ENCODE measurements at regions not wholly inside any gene's neighbourhood (a gene's known extent, or its start where the extent isn't known, plus 50 kb on each side); places are given as distances from the start of the nearest gene placed in this dataset.

DNA sequence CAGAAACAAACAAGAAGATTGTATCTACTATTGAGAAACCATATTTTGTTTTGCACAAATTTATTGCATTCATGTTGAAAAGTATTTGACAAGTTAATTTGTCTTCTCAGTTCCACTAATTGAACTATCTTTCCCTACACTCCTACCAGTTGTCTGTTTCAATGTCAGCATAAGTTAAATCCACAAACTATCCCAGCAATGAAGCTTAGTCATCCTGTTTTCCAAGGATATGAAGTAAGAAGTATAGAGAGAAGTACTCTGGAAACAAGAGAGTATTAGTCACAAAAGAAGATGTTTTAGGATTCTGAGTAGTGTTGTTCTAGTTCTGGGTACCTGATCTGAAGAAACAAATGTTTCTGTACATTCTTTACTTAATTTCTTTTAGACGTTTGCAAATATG lies 261.6 kb upstream of the ZNF804A start:
- TF ChIP-seq GATA2 (CRISPR knock-in tag; IDR thresholded peaks at IDR 0.05) (no peak), MAX (IDR thresholded peaks at IDR 0.05; ENCODE audit: low read depth) (no peak), FOSL2 (IDR thresholded peaks at IDR 0.05; ENCODE audit: borderline replicate concordance, low read depth) (peak; percentile 37; the same call in 1 of the 2 replicates), SIN3A (IDR thresholded peaks at IDR 0.05; ENCODE audit: borderline replicate concordance, low read depth, low read length) (no peak), PBX3 (IDR thresholded peaks at IDR 0.05) (peak; percentile 53; the same call in 1 of the 2 replicates), TCF12 (IDR thresholded peaks at IDR 0.05) (peak; percentile 26; the same call in 1 of the 2 replicates), JUND (IDR thresholded peaks at IDR 0.05) (peak; percentile 38; the same call in 1 of the 2 replicates), RAD21 (IDR thresholded peaks at IDR 0.05; ENCODE audit: low read length) (no peak)
- TF ChIP-seq, protein P1, sequence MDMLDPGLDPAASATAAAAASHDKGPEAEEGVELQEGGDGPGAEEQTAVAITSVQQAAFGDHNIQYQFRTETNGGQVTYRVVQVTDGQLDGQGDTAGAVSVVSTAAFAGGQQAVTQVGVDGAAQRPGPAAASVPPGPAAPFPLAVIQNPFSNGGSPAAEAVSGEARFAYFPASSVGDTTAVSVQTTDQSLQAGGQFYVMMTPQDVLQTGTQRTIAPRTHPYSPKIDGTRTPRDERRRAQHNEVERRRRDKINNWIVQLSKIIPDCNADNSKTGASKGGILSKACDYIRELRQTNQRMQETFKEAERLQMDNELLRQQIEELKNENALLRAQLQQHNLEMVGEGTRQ (IDR thresholded peaks at IDR 0.05; ENCODE audit: borderline replicate concordance, low read depth, low read length), result no peak
- TF ChIP-seq, protein P2, sequence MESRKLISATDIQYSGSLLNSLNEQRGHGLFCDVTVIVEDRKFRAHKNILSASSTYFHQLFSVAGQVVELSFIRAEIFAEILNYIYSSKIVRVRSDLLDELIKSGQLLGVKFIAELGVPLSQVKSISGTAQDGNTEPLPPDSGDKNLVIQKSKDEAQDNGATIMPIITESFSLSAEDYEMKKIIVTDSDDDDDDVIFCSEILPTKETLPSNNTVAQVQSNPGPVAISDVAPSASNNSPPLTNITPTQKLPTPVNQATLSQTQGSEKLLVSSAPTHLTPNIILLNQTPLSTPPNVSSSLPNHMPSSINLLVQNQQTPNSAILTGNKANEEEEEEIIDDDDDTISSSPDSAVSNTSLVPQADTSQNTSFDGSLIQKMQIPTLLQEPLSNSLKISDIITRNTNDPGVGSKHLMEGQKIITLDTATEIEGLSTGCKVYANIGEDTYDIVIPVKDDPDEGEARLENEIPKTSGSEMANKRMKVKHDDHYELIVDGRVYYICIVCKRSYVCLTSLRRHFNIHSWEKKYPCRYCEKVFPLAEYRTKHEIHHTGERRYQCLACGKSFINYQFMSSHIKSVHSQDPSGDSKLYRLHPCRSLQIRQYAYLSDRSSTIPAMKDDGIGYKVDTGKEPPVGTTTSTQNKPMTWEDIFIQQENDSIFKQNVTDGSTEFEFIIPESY (IDR thresholded peaks at IDR 0.05; ENCODE audit: borderline replicate concordance, low read depth), result no peak
- Histone ChIP-seq H4K20me1 (ENCODE audit: insufficient read depth) (no peaks in the 10 kb centered on the region), H3K4me1 (ENCODE audit: control insufficient read depth in 1 of 2, insufficient read depth in 2 of 2, low read depth in 1 of 2, low read length in 1 of 2) (peaks cover 0 to 5% of the 10 kb centered on the region in 2 experiments; a peak in 2 of 4 replicates), H3K9ac (no peak overlapping the region), H3K36me3 (replicated peaks in 1 of 2; ENCODE audit: control insufficient read depth in 1 of 2, insufficient read depth in 2 of 2, low read length in 1 of 2) (no peaks in the 10 kb centered on the region), H3K4me3 (ENCODE audit: low read depth in 2 of 2, low read length in 1 of 2) (no peak overlapping the region), H3K4me2 (peak overlapping the region; percentile 10; the same call in 1 of the 2 replicates), H3K27me3 (ENCODE audit: insufficient read depth) (no peaks in the 10 kb centered on the region), H3K27ac (ENCODE audit: low read depth in 2 of 2, low read length in 1 of 2) (peak overlapping the region in 1 of 2 experiments; percentile 13; a peak in 1 of 4 replicates), H2AFZ (ENCODE audit: low read depth) (no peak overlapping the region; the same call in 1 of the 2 replicates), H3K79me2 (ENCODE audit: insufficient read depth) (no peaks in the 10 kb centered on the region), H3F3A (replicated peaks; ENCODE audit: insufficient read depth) (peaks cover 15% of the 10 kb centered on the region), H3K9me3 (no peaks in the 10 kb centered on the region), H3K9me2 (no peaks in the 10 kb centered on the region)
- CTCF ChIA-PET, result no interaction called here
- no peak for DNase-seq
- POLR2A ChIA-PET, result no interaction called here
- 13% methylated on average over 1 of the region's 1 CpG for WGBS (ENCODE audit: low lambda C conversion rate)

GRCh38 chr2:184338771-184339170 lies 259.6 kb upstream of the ZNF804A start:
- Histone ChIP-seq H3K27ac (ENCODE audit: low read depth in 2 of 2, low read length in 1 of 2) (no peak overlapping the region), H4K20me1 (ENCODE audit: insufficient read depth) (no peaks in the 10 kb centered on the region), H3F3A (replicated peaks; ENCODE audit: insufficient read depth) (peaks cover 15% of the 10 kb centered on the region), H3K36me3 (replicated peaks in 1 of 2; ENCODE audit: control insufficient read depth in 1 of 2, insufficient read depth in 2 of 2, low read length in 1 of 2) (no peaks in the 10 kb centered on the region), H3K27me3 (ENCODE audit: insufficient read depth) (no peaks in the 10 kb centered on the region), H3K79me2 (ENCODE audit: insufficient read depth) (no peaks in the 10 kb centered on the region), H3K9me2 (no peaks in the 10 kb centered on the region), H3K4me3 (ENCODE audit: low read depth in 2 of 2, low read length in 1 of 2) (no peak overlapping the region), H3K4me2 (no peak overlapping the region), H3K4me1 (ENCODE audit: control insufficient read depth in 1 of 2, insufficient read depth in 2 of 2, low read depth in 1 of 2, low read length in 1 of 2) (peaks cover 0 to 5% of the 10 kb centered on the region in 2 experiments; a peak in 2 of 4 replicates), H3K9ac (no peak overlapping the region), H3K9me3 (no peaks in the 10 kb centered on the region), H2AFZ (ENCODE audit: low read depth) (peak overlapping the region; percentile 3; the same call in 1 of the 2 replicates)
- DNase-seq, result no peak
- CTCF ChIA-PET, result interaction anchor here (1.1 kb wide), 1 partner anchor 9 kb away, joined by 3 read pairs; no protein-coding TSS in a partner anchor
- WGBS (ENCODE audit: low lambda C conversion rate), result 62% methylated on average over 3 of the region's 3 CpGs
- POLR2A ChIA-PET, result no interaction called here
- no peak for TF ChIP-seq EZH2phosphoT487 (IDR thresholded peaks at IDR 0.05; ENCODE audit: borderline replicate concordance, low read depth)

All from SK-N-SH (cell line).